A673 (cell line): ENCODE measurements at regions not wholly inside any gene's neighbourhood (a gene's known extent, or its start where the extent isn't known, plus 50 kb on each side); places are given as distances from the start of the nearest gene placed in this dataset.

ENCODE experiments used
- BruUV-seq: library from RNA; stranded (reverse); fragments of 400-500 nt; replicated peaks from 2 replicates; lab custom pipeline; 2021; lab: Mats Ljungman, UMichigan
- CTCF ChIA-PET: fragments of 300-600 bp; sonication (Branson Sonifier 250); formaldehyde crosslinking; loops from one replicate; lab custom pipeline; 2022; ENCODE audit warnings: antibody characterized with exemption; lab: Charles Lee
- POLR2A ChIA-PET: fragments of 300-600 bp; sonication (Branson Sonifier 250); formaldehyde crosslinking; loops from one replicate; lab custom pipeline; 2022; ENCODE audit warnings: antibody characterized with exemption; ENCODE audit not compliant: low non-redundant PET; lab: Charles Lee
- DNase-seq: peaks from one replicate; pipeline ENCODE4 v3.0.0-alpha.2; 2015; ENCODE audit warnings: low spot score
- H3K27ac ChIP-seq: fragments of 200-600 bp; sonication (generic); 2 replicates; pipeline ENCODE4 v1.5.1; 2016; ENCODE audit warnings: mixed run types, low read depth, mild to moderate bottlenecking, mixed read lengths, antibody characterized with exemption, low read length; ENCODE audit not compliant: poor library complexity, severe bottlenecking
- H3K27me3 ChIP-seq: fragments of 200-600 bp; sonication (generic); replicated peaks from 2 replicates; pipeline ENCODE4 v1.6.1; 2017; ENCODE audit warnings: mixed run types, low read depth, mild to moderate bottlenecking, mixed read lengths, antibody characterized with exemption, low read length; ENCODE audit not compliant: insufficient read depth, poor library complexity
- H3K36me3 ChIP-seq: fragments of 200-600 bp; sonication (generic); 2 replicates; pipeline ENCODE4 v1.6.1; 2016; ENCODE audit warnings: mixed run types, mild to moderate bottlenecking, mixed read lengths, antibody characterized with exemption, low read length; ENCODE audit not compliant: insufficient read depth, poor library complexity, severe bottlenecking
- H3K4me1 ChIP-seq: fragments of 200-600 bp; sonication (generic); 2 replicates; pipeline ENCODE4 v1.6.1; 2017; ENCODE audit warnings: mixed run types, mild to moderate bottlenecking, mixed read lengths, antibody characterized with exemption, low read length; ENCODE audit not compliant: insufficient read depth, poor library complexity, severe bottlenecking
- H3K4me3 ChIP-seq: fragments of 200-600 bp; sonication (generic); 2 replicates; pipeline ENCODE4 v1.5.1; 2016; ENCODE audit warnings: low read depth, mixed run types, mild to moderate bottlenecking, mixed read lengths, low read length; ENCODE audit not compliant: poor library complexity, severe bottlenecking
- H3K9me3 ChIP-seq: fragments of 200-600 bp; sonication (generic); 2 replicates; pipeline ENCODE4 v1.6.1; 2016; ENCODE audit warnings: mixed run types, low read depth, mild to moderate bottlenecking, mixed read lengths, antibody characterized with exemption, low read length; ENCODE audit not compliant: poor library complexity, severe bottlenecking
- EZH2 ChIP-seq: fragments of 200-600 bp; sonication (generic); IDR thresholded peaks from 2 replicates; pipeline ENCODE4 v1.6.1; 2017; ENCODE audit warnings: borderline replicate concordance, low read depth, mild to moderate bottlenecking, mixed read lengths, antibody characterized with exemption, low read length; ENCODE audit not compliant: poor library complexity, severe bottlenecking
- intact Hi-C: fragments of 100-400 bp; cut with micrococcal nuclease; formaldehyde crosslinking; loops from one replicate; pipeline ENCODE4 v1.10.0; 2022; ENCODE audit not compliant: unreplicated experiment
- TF ChIP-seq, protein P1 (sequence below): fragments of 300-800, 200-600 bp; sonication (generic); conservative IDR thresholded peaks from 2 replicates; pipeline ENCODE4 v1.5.1; 2017; ENCODE audit warnings: low read depth, mild to moderate bottlenecking, antibody characterized with exemption, low read length, moderate library complexity, mixed read lengths

GRCh38 chr9:119044806-119045205, 324.4 kb downstream of the BRINP1 start:
- TF ChIP-seq, protein P1, sequence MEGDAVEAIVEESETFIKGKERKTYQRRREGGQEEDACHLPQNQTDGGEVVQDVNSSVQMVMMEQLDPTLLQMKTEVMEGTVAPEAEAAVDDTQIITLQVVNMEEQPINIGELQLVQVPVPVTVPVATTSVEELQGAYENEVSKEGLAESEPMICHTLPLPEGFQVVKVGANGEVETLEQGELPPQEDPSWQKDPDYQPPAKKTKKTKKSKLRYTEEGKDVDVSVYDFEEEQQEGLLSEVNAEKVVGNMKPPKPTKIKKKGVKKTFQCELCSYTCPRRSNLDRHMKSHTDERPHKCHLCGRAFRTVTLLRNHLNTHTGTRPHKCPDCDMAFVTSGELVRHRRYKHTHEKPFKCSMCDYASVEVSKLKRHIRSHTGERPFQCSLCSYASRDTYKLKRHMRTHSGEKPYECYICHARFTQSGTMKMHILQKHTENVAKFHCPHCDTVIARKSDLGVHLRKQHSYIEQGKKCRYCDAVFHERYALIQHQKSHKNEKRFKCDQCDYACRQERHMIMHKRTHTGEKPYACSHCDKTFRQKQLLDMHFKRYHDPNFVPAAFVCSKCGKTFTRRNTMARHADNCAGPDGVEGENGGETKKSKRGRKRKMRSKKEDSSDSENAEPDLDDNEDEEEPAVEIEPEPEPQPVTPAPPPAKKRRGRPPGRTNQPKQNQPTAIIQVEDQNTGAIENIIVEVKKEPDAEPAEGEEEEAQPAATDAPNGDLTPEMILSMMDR = no peak
- TF ChIP-seq EZH2 = no peak
- Histone ChIP-seq H3K27ac (no peak overlapping the region), H3K4me1 (no peaks in the 10 kb centered on the region), H3K4me3 (no peak overlapping the region), H3K27me3 (no peaks in the 10 kb centered on the region), H3K9me3 (peaks cover 7% of the 10 kb centered on the region), H3K36me3 (no peaks in the 10 kb centered on the region)
- intact Hi-C loops = no loop called here
- DNase-seq = no peak
- ChIA-PET CTCF (no interaction called here), POLR2A (no interaction called here)
- BruUV-seq = no TSS peak

GRCh38 chr9:119047513-119048307, 321.5 kb downstream of the BRINP1 start:
- H3K9me3 ChIP-seq = peaks cover 3% of the 10 kb centered on the region
- H3K27ac ChIP-seq = no peak overlapping the region
- TF ChIP-seq EZH2 = no peak
- TF ChIP-seq, protein P1 = no peak
- H3K4me3 ChIP-seq = no peak overlapping the region
- intact Hi-C loops = no loop called here
- no peak for DNase-seq
- CTCF ChIA-PET = no interaction called here
- H3K36me3 ChIP-seq = no peaks in the 10 kb centered on the region
- no peaks in the 10 kb centered on the region for H3K4me1 ChIP-seq
- POLR2A ChIA-PET = no interaction called here
- no TSS peak for BruUV-seq
- H3K27me3 ChIP-seq = no peaks in the 10 kb centered on the region

GRCh38 chr9:119050281-119050680, 319.0 kb downstream of the BRINP1 start:
- TF ChIP-seq EZH2 = no peak
- TF ChIP-seq, protein P1 = no peak
- no peak for DNase-seq
- intact Hi-C loops = no loop called here
- H3K36me3 ChIP-seq = no peaks in the 10 kb centered on the region
- H3K4me1 ChIP-seq = no peaks in the 10 kb centered on the region
- H3K4me3 ChIP-seq = no peak overlapping the region
- BruUV-seq = no TSS peak
- CTCF ChIA-PET = no interaction called here
- no peaks in the 10 kb centered on the region for H3K27me3 ChIP-seq
- POLR2A ChIA-PET = no interaction called here
- no peak overlapping the region for H3K27ac ChIP-seq
- H3K9me3 ChIP-seq = no peaks in the 10 kb centered on the region
